ENCODE measurements at regions not wholly inside any gene's neighbourhood (a gene's known extent, or its start where the extent isn't known, plus 50 kb on each side); places are given as distances from the start of the nearest gene placed in this dataset.

GRCh38 chr6:25035512-25036435, 100.0 kb upstream of the RIPOR2 start:
- DNase-seq (ENCODE audit: low read depth in 1 of 2, low spot score in 1 of 2), result no peak

GRCh38 chr6:25036461-25036860, 100.7 kb upstream of the RIPOR2 start:
- no peak for DNase-seq (ENCODE audit: low read depth in 1 of 2, low spot score in 1 of 2)

GRCh38 chr6:25038300-25038699, 102.5 kb upstream of the RIPOR2 start:
- no peak for DNase-seq (ENCODE audit: low read depth in 1 of 2, low spot score in 1 of 2)

GRCh38 chr6:25038999-25039398, 103.2 kb upstream of the RIPOR2 start:
- DNase-seq (ENCODE audit: low read depth in 1 of 2, low spot score in 1 of 2), result no peak

- DNase-seq (ENCODE audit: low read depth in 1 of 2, low spot score in 1 of 2), result no peak
Observed at GRCh38 chr6:25041485-25042035, 105.8 kb upstream of the RIPOR2 start.

- DNase-seq (ENCODE audit: low read depth in 1 of 2, low spot score in 1 of 2), result peak in 1 of 2 donors; percentile 47
Observed at GRCh38 chr6:25042036-25042521, 106.3 kb upstream of the RIPOR2 start.

GRCh38 chr6:25042536-25042935, 106.8 kb upstream of the RIPOR2 start:
- no peak for DNase-seq (ENCODE audit: low read depth in 1 of 2, low spot score in 1 of 2)

GRCh38 chr6:25042984-25043725, 107.4 kb upstream of the RIPOR2 start:
- no peak for DNase-seq (ENCODE audit: low read depth in 1 of 2, low spot score in 1 of 2)

GRCh38 chr6:25043892-25044291, 108.1 kb upstream of the RIPOR2 start:
- no peak for DNase-seq (ENCODE audit: low read depth in 1 of 2, low spot score in 1 of 2)

GRCh38 chr6:25046942-25047341, 111.2 kb upstream of the RIPOR2 start:
- no peak for DNase-seq (ENCODE audit: low read depth in 1 of 2, low spot score in 1 of 2)

- peak in 1 of 2 donors; percentile 35 for DNase-seq (ENCODE audit: low read depth in 1 of 2, low spot score in 1 of 2)
Observed at GRCh38 chr6:25050356-25050755, 114.6 kb upstream of the RIPOR2 start.

GRCh38 chr6:25051083-25051482, 115.3 kb upstream of the RIPOR2 start:
- DNase-seq (ENCODE audit: low read depth in 1 of 2, low spot score in 1 of 2), result no peak

GRCh38 chr6:25052181-25052580, 116.4 kb upstream of the RIPOR2 start:
- no peak for DNase-seq (ENCODE audit: low read depth in 1 of 2, low spot score in 1 of 2)

- DNase-seq (ENCODE audit: low read depth in 1 of 2, low spot score in 1 of 2), result no peak
Observed at GRCh38 chr6:25053875-25054371, 118.2 kb upstream of the RIPOR2 start.

GRCh38 chr6:25054469-25054868, 118.7 kb upstream of the RIPOR2 start:
- no peak for DNase-seq (ENCODE audit: low read depth in 1 of 2, low spot score in 1 of 2)

GRCh38 chr6:25056130-25056529, 120.4 kb upstream of the RIPOR2 start:
- DNase-seq (ENCODE audit: low read depth in 1 of 2, low spot score in 1 of 2), result no peak

GRCh38 chr6:25057111-25057905, 121.5 kb upstream of the RIPOR2 start:
- DNase-seq (ENCODE audit: low read depth in 1 of 2, low spot score in 1 of 2), result no peak

GRCh38 chr6:25058441-25058840, 122.7 kb upstream of the RIPOR2 start:
- DNase-seq (ENCODE audit: low read depth in 1 of 2, low spot score in 1 of 2), result no peak

GRCh38 chr6:25058941-25059340, 123.2 kb upstream of the RIPOR2 start:
- no peak for DNase-seq (ENCODE audit: low read depth in 1 of 2, low spot score in 1 of 2)

- DNase-seq (ENCODE audit: low read depth in 1 of 2, low spot score in 1 of 2), result no peak
Observed at GRCh38 chr6:25060522-25060921, 124.8 kb upstream of the RIPOR2 start.

All from activated T-helper 1 cell treated with anti-CD3 and anti-CD28 coated beads, Interleukin-2, amount 50 U/mL, for 16 hours (primary cell).